GM12875 (cell line): ENCODE measurements at regions not wholly inside any gene's neighbourhood (a gene's known extent, or its start where the extent isn't known, plus 50 kb on each side); places are given as distances from the start of the nearest gene placed in this dataset.
"Not testable (repeated sequence)": the region's sequence is repeated elsewhere in the genome, so short reads cannot be mapped to it uniquely, and the experiment has no call there.

Experiments
- H3K4me3 ChIP-seq: one replicate; pipeline ENCODE4 v1.5.1; 2011; ENCODE audit warnings: low read depth, low read length, control low read depth
- CTCF ChIP-seq: IDR thresholded peaks from 2 replicates; pipeline ENCODE4 v1.5.1; 2011; ENCODE audit warnings: low read depth, mild to moderate bottlenecking, control low read depth, inconsistent platforms, low read length, moderate library complexity, borderline replicate concordance; ENCODE audit not compliant: insufficient read depth

GRCh38 chr5:27129926-27130325 lies 91.5 kb upstream of the CDH9 start:
- H3K4me3 ChIP-seq = no peak overlapping the region
- no peak for TF ChIP-seq CTCF

DNA sequence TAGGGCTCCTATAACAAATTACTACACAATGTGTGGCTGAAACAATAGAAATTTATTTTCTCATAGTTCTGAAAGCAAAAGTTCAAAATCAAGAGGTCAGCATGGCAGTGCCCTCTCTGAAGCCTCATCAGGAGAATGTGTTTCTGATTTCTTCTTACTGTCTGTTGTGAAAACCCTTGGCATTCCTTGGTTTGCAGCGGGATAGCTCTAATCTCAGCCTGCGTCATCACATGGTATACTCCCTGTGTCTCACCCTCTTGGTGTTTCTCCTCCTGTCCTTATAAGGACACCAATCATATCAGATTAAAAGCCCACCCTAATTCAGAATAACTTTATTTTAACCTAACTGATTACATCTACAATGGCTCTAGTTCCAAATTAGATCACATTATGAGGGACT lies 87.5 kb upstream of the CDH9 start:
- no peak for TF ChIP-seq CTCF
- H3K4me3 ChIP-seq = no peak overlapping the region

- no peak for TF ChIP-seq CTCF
- no peak overlapping the region for H3K4me3 ChIP-seq
These were observed 86.2 kb upstream of the CDH9 start for GRCh38 chr5:27124590-27124989.

GRCh38 chr5:27119736-27120321 lies 81.4 kb upstream of the CDH9 start:
- H3K4me3 ChIP-seq = not testable (repeated sequence)

DNA sequence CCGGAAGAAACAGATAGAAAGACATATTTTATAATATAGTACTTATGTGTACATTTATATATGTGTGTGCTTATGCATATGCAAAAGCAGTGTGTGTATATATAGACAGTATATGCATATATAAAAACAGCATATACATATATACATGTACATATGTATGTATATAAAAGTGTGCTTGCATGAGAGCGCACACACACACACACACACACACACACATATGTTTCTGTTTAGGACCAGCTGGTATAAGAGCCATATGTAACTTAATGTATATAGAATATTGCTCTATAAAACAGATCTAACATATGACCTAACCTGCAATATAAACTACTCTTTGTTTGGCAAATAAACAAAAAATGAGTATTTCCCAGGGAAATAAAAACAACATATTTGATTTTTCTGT lies 65.1 kb upstream of the CDH9 start:
- no peak for TF ChIP-seq CTCF
- no peak overlapping the region for H3K4me3 ChIP-seq

- H3K4me3 ChIP-seq = not testable (repeated sequence)
These were observed 57.4 kb upstream of the CDH9 start for GRCh38 chr5:27095761-27096160.

- no peak overlapping the region for H3K4me3 ChIP-seq
- TF ChIP-seq CTCF = no peak
These were observed 54.9 kb upstream of the CDH9 start for GRCh38 chr5:27093279-27093678.

GRCh38 chr5:27091858-27092257 lies 53.5 kb upstream of the CDH9 start:
- TF ChIP-seq CTCF = no peak

GRCh38 chr5:27088822-27089221 lies 50.4 kb upstream of the CDH9 start:
- H3K4me3 ChIP-seq = not testable (repeated sequence)

More at GRCh38 chr5:27091858-27092257, 53.5 kb upstream of the CDH9 start:
- no peak overlapping the region for H3K4me3 ChIP-seq
